Tibial nerve (tissue), 4 donors: ENCODE measurements at regions not wholly inside any gene's neighbourhood (a gene's known extent, or its start where the extent isn't known, plus 50 kb on each side); places are given as distances from the start of the nearest gene placed in this dataset.
A peak's percentile ranks its signal among the peaks of the same experiment; 100 is the strongest.

Experiments
- DNase-seq, 2 donors: peaks; one replicate each; pipeline ENCODE4 v3.0.0-alpha.2; 2019; ENCODE audit warnings: low spot score in 2 of 2
- H3K27ac ChIP-seq, 4 donors: fragments of 200-600 bp; sonication (generic) in 3 of 4; one replicate each; pipeline ENCODE4 v1.5.1; 2017 to 2019; ENCODE audit warnings: mild to moderate bottlenecking in 1 of 4
- H3K27me3 ChIP-seq, 2 donors: fragments of 200-600 bp; sonication (generic) in 1 of 2; one replicate each; pipeline versions ENCODE4 v1.5.1 to v1.6.0; 2017 to 2019
- H3K36me3 ChIP-seq, 3 donors: fragments of 200-600 bp; sonication (generic); one replicate each; pipeline ENCODE4 v1.5.1; 2018 to 2019
- H3K4me1 ChIP-seq, 4 donors: fragments of 200-600 bp; sonication (generic) in 3 of 4; one replicate each; pipeline ENCODE4 v1.5.1; 2017 to 2019
- H3K4me3 ChIP-seq, 4 donors: fragments of 200-600 bp; sonication (generic) in 3 of 4; one replicate each; pipeline ENCODE4 v1.5.1; 2017 to 2019; ENCODE audit warnings: mild to moderate bottlenecking in 1 of 4, moderate library complexity in 1 of 4
- H3K9me3 ChIP-seq, 4 donors: fragments of 200-600 bp; sonication (generic) in 3 of 4; one replicate each; pipeline ENCODE4 v1.5.1; 2017 to 2019
- EP300 ChIP-seq, 2 donors: sonication (generic); formaldehyde crosslinking; IDR thresholded peaks; one replicate each; pipeline ENCODE4 v1.6.1; 2017; ENCODE audit warnings: antibody characterized with exemption in 2 of 2, mild to moderate bottlenecking in 1 of 2
- POLR2A ChIP-seq, 2 donors: fragments of 450-650 bp; IDR thresholded peaks; one replicate each; pipeline ENCODE4 v1.6.1; 2017; ENCODE audit warnings: antibody characterized with exemption in 2 of 2, mild to moderate bottlenecking in 2 of 2, moderate library complexity in 2 of 2
- WGBS, 2 donors: methylation state at CpG; one replicate each; pipeline ENCODE4 v1.1.5; 2018; 5-methylcytosine and 5-hydroxymethylcytosine counted together
- TF ChIP-seq, protein P1 (sequence below), 5 experiments: fragments of 200-600 bp in 3 of 5; fragments of 450-650 bp in 2 of 5; sonication (generic) in 3 of 5; IDR thresholded peaks; one replicate each; pipeline ENCODE4 v1.5.1; 2016 to 2019; ENCODE audit warnings: antibody characterized with exemption in 5 of 5, mild to moderate bottlenecking in 3 of 5, moderate library complexity in 2 of 5

- TF ChIP-seq EP300 (IDR thresholded peaks at IDR 0.05) (no peak), POLR2A (IDR thresholded peaks at IDR 0.05) (no peak)
- TF ChIP-seq, protein P1, sequence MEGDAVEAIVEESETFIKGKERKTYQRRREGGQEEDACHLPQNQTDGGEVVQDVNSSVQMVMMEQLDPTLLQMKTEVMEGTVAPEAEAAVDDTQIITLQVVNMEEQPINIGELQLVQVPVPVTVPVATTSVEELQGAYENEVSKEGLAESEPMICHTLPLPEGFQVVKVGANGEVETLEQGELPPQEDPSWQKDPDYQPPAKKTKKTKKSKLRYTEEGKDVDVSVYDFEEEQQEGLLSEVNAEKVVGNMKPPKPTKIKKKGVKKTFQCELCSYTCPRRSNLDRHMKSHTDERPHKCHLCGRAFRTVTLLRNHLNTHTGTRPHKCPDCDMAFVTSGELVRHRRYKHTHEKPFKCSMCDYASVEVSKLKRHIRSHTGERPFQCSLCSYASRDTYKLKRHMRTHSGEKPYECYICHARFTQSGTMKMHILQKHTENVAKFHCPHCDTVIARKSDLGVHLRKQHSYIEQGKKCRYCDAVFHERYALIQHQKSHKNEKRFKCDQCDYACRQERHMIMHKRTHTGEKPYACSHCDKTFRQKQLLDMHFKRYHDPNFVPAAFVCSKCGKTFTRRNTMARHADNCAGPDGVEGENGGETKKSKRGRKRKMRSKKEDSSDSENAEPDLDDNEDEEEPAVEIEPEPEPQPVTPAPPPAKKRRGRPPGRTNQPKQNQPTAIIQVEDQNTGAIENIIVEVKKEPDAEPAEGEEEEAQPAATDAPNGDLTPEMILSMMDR (IDR thresholded peaks at IDR 0.05) = no peak
- peaks cover 0 to 4% of the 10 kb centered on the region in 2 donors for H3K27me3 ChIP-seq
- H3K27ac ChIP-seq = no peak overlapping the region
- WGBS, 2 donors = 46 to 52% methylated on average over 5 of the region's 5 CpGs
- no peak overlapping the region for H3K4me3 ChIP-seq
- DNase-seq = no peak
- H3K36me3 ChIP-seq = no peaks in the 10 kb centered on the region
- no peaks in the 10 kb centered on the region for H3K4me1 ChIP-seq
- H3K9me3 ChIP-seq = peaks cover 0 to 10% (median 0%) of the 10 kb centered on the region in 4 donors
Observed at GRCh38 chr1:50343323-50343722, 79.9 kb downstream of the DMRTA2 start.

DNA sequence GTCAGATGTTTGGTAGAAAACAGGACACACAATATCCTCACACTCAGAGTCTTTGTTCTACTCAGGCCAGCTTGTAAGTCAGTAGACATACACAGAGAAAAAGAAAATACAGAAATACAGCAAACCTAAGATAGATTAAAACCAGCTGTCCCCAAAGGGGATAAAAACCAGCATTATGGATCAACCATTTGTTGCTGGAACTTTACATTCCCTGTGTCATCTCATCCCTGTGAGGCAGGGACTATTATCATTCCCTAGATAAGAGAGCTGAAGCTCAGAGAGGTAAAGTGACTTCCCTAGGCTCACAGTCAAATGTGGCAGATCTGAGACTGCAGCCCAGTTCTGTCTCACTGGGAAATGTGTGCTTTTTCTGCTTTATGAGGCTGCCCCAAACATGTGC, 80.7 kb downstream of the DMRTA2 start:
- no peaks in the 10 kb centered on the region for H3K4me1 ChIP-seq
- H3K4me3 ChIP-seq = no peak overlapping the region
- H3K27ac ChIP-seq = no peak overlapping the region
- H3K36me3 ChIP-seq = no peaks in the 10 kb centered on the region
- no peak for DNase-seq
- H3K27me3 ChIP-seq = no peaks in the 10 kb centered on the region
- H3K9me3 ChIP-seq = peaks cover 0 to 10% (median 0%) of the 10 kb centered on the region in 4 donors
- TF ChIP-seq, protein P1 (IDR thresholded peaks at IDR 0.05) = no peak
- TF ChIP-seq POLR2A (IDR thresholded peaks at IDR 0.05) (no peak), EP300 (IDR thresholded peaks at IDR 0.05) (no peak)

DNA sequence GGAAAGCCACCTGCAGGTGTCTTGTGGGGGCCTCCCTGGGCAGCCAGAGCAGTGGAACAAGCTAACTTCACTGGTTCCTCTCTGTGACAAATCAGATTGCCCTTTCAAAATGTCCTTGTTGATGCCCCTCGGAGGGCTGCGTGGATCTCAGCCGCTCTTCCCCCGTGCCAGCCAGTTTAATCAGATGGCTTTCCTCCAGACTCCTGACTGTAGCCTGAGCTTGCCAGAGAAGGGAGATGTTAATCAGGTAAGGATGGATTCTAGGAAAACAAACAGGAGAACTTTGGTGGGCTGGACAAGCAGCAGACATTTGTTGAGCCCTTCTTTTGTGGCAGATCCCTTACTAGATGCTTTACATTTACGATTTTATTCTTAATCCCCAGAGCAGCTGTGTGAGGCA, 88.2 kb downstream of the DMRTA2 start:
- no peaks in the 10 kb centered on the region for H3K9me3 ChIP-seq
- TF ChIP-seq POLR2A (IDR thresholded peaks at IDR 0.05) (no peak), EP300 (IDR thresholded peaks at IDR 0.05) (no peak)
- TF ChIP-seq, protein P1 (IDR thresholded peaks at IDR 0.05) = no peak
- no peak overlapping the region for H3K27ac ChIP-seq
- no peaks in the 10 kb centered on the region for H3K36me3 ChIP-seq
- peaks cover 0 to 17% (median 7%) of the 10 kb centered on the region in 4 donors for H3K4me1 ChIP-seq
- H3K4me3 ChIP-seq = no peak overlapping the region
- 64 to 67% methylated on average over 5 of the region's 5 CpGs for WGBS, 2 donors
- DNase-seq = no peak
- H3K27me3 ChIP-seq = peaks cover 0 to 25% of the 10 kb centered on the region in 2 donors

GRCh38 chr1:50333595-50333974, 89.7 kb downstream of the DMRTA2 start:
- TF ChIP-seq, protein P1 (IDR thresholded peaks at IDR 0.05) = peak in 4 of 5 experiments; percentile 20 to 76 (median 44)
- TF ChIP-seq EP300 (IDR thresholded peaks at IDR 0.05) = no peak
- no peak for TF ChIP-seq POLR2A (IDR thresholded peaks at IDR 0.05)
- no peak overlapping the region for H3K27ac ChIP-seq
- peaks cover 0 to 25% of the 10 kb centered on the region in 2 donors for H3K27me3 ChIP-seq
- 5 to 35% methylated on average over 2 to 20 of the region's 37 CpGs for whole genome bisulfite sequencing, 2 donors
- DNase-seq = no peak
- H3K4me3 ChIP-seq = peak overlapping the region; percentile 10 to 49 (median 36)
- H3K9me3 ChIP-seq = no peaks in the 10 kb centered on the region
- peaks cover 0 to 17% (median 7%) of the 10 kb centered on the region in 4 donors for H3K4me1 ChIP-seq
- H3K36me3 ChIP-seq = no peaks in the 10 kb centered on the region

DNA sequence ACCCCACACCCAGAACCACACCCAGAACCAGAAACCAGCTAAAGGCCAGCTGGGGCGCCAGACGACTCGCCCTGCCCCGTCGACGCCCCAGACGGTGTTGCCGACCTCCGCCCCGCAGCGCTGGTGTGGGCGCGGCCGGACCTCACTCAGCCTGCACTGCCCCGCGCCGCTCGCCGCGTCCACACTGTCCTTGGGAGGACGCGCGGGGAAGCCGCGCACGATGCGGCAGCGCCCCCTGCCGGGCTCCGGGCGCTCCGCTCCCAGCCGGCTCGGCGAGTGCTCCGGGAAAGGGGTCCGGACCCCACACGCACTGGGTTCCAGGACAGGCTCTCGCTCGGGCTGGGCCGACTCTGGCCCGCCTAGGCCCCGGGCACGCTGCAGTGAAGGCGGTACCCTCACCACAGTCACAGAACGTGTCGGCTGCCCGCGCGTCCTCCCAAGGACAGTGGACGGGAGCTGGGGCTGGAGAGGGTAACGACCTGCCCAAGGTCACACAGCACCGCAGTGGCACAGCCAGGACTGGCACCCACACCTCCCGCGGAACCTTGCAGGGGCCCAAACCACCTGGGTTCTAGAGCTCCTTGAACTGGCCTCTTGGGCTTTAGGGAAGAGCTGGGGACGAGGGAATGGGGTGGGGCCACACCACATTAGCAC, 90.2 kb downstream of the DMRTA2 start:
- H3K4me1 ChIP-seq = peaks cover 0 to 17% (median 7%) of the 10 kb centered on the region in 4 donors
- TF ChIP-seq POLR2A (IDR thresholded peaks at IDR 0.05) (no peak), EP300 (IDR thresholded peaks at IDR 0.05) (no peak)
- TF ChIP-seq, protein P1 (IDR thresholded peaks at IDR 0.05) = peak; percentile 76 to 82 (median 80)
- no peaks in the 10 kb centered on the region for H3K36me3 ChIP-seq
- H3K27ac ChIP-seq = no peak overlapping the region
- peaks cover 0 to 25% of the 10 kb centered on the region in 2 donors for H3K27me3 ChIP-seq
- H3K4me3 ChIP-seq = peak overlapping the region; percentile 10 to 49 (median 36)
- H3K9me3 ChIP-seq = no peaks in the 10 kb centered on the region
- WGBS, 2 donors = 3 to 5% methylated on average over 4 to 30 of the region's 56 CpGs
- DNase-seq = peak in 1 of 2 donors; percentile 18
